ENCODE measurements at regions not wholly inside any gene's neighbourhood (a gene's known extent, or its start where the extent isn't known, plus 50 kb on each side); places are given as distances from the start of the nearest gene placed in this dataset.
"Not testable (repeated sequence)": the region's sequence is repeated elsewhere in the genome, so short reads cannot be mapped to it uniquely, and the experiment has no call there.

DNA sequence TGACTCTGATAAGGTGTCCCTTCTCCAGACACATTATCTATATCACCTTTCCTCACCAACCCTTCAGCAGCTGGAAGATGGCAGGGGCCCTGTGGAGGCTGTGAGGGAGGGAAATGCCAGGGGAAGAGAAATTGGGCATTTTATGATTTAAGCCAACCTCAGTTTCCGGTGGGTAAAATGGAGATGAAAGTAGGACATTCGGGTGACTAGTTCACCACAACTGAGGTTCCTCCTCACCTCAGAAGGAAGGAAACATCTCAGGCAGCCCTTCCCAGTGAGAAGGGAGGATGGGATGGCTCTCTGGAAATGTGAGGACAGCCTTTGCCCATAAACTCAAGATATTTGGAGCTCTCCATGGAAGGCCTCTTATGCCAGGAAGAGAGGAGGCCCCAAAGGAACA is 251.5 kb downstream of the MID1IP1 start:
- no peak for DNase-seq

DNA sequence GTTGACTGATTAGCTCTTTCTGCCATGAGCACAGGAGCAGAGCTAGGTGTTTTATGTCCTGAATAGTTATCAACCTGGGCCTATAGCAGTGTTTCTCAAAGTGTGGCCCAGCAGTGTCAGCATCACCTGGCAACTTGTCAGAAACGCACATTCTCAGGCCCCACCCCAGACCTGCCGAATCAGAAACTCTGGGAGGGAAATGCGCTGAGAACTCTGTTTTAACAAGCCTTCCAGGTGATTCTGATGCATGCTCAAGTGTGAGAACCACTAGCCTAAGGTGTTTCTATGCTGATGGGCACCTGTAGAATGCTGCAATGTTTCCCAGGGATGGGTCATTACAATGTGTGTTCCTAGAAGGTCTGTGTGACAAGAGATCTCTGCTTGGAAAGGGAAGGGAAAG is 257.5 kb downstream of the MID1IP1 start:
- DNase-seq: no peak

GRCh38 chrX:39059866-39060265 is 258.6 kb downstream of the MID1IP1 start:
- DNase-seq: no peak

- no peak for DNase-seq
Observed at GRCh38 chrX:39063037-39063436, 261.8 kb downstream of the MID1IP1 start.

DNA sequence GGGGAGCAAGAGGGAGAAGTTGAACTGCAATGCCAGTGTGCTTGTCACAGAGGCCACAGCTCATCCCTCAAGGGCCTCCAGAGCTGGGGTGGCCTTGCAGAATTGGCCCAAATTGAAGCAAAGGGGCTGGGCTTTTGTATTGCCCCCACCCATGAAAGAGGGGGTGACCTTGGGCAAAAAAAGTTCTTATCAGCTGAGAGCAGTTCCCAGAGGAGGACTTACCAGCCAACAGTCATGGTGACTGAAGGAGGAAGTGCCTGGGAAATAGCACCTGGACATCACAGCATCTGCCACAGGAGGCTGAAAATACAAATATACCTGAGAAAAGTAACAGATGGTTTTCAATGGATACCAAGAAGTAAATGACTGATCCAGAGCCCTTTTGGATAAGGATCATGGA is 262.4 kb downstream of the MID1IP1 start:
- no peak for DNase-seq

- DNase-seq: no peak
Observed at GRCh38 chrX:39065051-39065871, 264.0 kb downstream of the MID1IP1 start.

DNA sequence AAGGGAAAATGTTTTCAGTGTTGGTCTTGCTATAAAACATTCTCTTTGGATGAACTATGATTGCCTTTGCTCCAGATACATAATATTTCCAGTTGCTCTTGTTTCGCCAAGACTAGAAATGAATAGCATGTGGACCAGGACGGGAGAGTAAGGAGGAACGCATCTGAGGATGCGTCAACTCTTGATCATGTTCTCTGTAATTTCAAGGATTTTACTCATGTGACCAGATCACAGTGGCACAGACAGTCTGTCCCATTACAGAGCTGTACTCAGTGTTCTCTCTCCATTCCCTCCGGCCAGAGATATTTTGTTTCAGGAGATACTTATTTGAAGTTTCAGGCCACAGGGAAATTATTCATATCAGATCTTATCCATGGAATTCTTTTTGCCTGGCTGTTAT is 266.6 kb downstream of the MID1IP1 start:
- DNase-seq: no peak

- not testable (repeated sequence) for DNase-seq
Observed at GRCh38 chrX:39068634-39069033, 267.4 kb downstream of the MID1IP1 start.

- DNase-seq: no peak
Observed at GRCh38 chrX:39070009-39070408, 268.8 kb downstream of the MID1IP1 start.

DNA sequence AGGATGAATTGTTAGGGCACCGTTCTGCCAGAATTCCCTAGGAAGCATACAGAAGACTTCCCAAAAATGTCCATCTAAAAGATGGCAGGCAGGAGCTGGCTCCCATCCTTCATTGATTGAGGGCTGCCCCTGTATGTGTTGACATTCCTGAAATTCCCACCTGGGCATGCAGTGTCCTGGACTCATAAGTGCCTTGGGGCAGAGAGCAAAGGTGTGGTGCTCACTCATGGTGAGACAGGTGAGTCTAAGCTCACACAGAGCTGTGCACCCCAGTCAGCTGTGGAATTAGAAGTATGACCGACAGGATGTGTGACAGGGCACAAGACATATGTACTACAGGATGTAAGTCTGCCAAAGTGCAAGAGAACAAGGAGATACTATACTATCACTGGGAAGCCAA is 271.9 kb downstream of the MID1IP1 start:
- no peak for DNase-seq

- no peak for DNase-seq
Observed at GRCh38 chrX:39096599-39096998, 295.3 kb downstream of the MID1IP1 start.

GRCh38 chrX:39104745-39105144 is 303.5 kb downstream of the MID1IP1 start:
- DNase-seq: no peak

DNA sequence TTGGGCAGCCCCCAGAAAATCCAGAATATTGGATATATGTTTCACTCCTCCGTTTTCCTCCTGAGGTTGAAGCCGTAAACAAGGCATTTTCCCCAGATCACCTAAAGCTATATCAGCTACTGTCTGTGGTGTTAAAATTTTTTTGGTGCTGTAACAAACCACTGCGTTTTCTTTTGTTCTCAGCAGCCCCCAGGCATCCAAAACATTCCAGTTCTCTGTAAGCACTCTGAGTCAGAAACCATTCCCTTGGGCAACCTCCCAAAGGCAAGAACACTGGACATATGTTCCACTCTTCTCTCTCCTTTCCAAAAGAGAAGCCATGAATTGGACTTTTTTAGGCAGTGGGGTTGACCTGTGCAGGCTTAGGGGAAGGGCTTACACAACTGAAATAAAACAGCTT is 310.9 kb downstream of the MID1IP1 start:
- no peak for DNase-seq

GRCh38 chrX:39115166-39115565 is 313.9 kb downstream of the MID1IP1 start:
- no peak for DNase-seq

GRCh38 chrX:39117101-39117500 is 315.8 kb downstream of the MID1IP1 start:
- no peak for DNase-seq

GRCh38 chrX:39121903-39122302 is 320.6 kb downstream of the MID1IP1 start:
- DNase-seq: no peak

GRCh38 chrX:39125834-39126233 is 324.6 kb downstream of the MID1IP1 start:
- DNase-seq: no peak

DNA sequence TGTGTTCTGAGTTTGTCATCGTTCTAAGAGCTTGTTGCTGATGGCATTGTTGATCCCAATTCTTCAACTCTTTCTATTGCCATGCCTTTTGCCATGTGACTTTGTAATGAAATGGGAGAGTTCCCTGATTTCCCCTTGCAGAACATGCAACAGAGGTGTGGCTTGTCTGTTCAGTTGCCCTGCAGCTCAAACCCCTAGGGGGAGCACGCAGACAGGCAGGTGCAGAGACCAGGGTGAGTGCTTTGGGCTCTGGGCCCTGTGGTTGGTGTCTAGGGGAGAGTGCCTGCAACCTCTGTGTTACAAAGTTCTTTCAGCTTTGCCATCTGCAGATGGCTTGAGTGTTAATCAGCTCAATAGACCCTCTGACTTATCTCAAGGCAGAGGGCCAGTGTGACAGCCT is 332.7 kb downstream of the MID1IP1 start:
- DNase-seq: no peak

DNA sequence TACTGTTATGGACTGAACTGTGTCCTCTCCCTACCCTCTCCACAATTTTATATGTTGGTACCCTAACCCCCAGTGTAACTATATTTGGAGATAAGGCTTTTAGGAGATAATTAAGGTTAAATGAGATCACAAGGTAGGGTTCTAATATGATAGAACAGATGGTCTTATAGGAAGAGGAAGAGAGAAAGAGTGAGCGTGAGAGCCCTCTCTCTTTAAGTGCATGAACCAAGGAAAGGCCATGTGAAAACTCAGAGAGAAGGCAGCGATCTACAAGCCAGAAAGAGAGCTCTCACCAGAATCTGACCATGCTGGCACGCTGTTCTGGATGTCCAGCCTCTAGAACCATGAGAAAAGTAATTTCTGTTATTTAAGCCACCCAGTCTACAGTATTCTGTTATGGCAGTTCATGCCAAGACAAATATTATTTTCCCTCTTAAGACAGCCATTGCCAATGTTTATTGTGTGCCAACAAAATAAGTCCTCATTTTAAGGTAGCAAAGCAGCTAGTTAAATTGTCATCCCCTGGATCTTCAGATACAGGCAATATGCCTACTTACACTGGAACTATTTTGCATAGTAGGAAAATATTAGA is 336.2 kb downstream of the MID1IP1 start:
- no peak for DNase-seq

- no peak for DNase-seq
Observed at GRCh38 chrX:39140581-39140980, 339.3 kb downstream of the MID1IP1 start.

DNA sequence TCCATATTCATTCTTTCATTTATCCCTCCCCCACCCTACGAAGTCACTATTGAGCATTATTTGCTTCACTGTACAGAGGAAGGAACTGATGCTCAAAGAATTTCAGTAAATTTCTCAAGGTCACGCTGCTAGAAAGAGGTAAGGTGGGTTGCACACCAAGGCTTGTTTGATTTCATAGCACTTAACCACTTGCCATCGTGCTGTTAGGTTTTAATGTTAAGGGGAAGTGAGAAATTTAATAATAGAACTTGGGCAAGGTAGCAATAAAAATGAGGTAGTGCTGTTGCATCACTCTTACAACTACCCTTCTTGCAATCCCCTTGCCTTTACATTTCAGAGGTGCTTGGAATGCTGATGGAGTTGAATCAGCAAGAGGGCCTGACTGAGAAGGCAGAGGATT is 343.1 kb downstream of the MID1IP1 start:
- DNase-seq: no peak

DNA sequence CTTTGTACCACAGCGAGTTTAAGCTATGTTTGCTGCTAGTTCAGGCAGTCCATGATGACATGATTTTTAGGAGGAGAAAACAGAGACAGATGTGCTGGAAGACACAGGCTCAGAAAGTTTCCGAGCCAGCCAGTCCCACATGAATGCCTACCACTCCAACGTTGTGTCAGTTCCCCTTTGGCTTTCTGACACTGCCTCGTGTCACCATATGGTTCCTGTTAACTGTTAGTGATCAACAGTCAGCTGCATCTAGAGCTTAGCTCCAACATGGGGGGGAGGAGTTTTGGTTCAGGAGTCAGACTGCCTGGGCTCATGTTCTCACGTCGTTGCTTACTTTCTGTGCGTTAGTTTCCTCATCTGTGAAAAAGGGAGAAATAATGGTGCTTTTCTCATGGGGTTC is 343.7 kb downstream of the MID1IP1 start:
- no peak for DNase-seq

- DNase-seq: no peak
Observed at GRCh38 chrX:39145859-39146258, 344.6 kb downstream of the MID1IP1 start.

- DNase-seq: peak; percentile 17
Observed at GRCh38 chrX:39149761-39150160, 348.5 kb downstream of the MID1IP1 start.

- no peak for DNase-seq
Observed at GRCh38 chrX:39150220-39150619, 349.0 kb downstream of the MID1IP1 start.

Data from effector CD8-positive, alpha-beta T cell (primary cell).